HG03280 (cell line): ENCODE measurements at regions not wholly inside any gene's neighbourhood (a gene's known extent, or its start where the extent isn't known, plus 50 kb on each side); places are given as distances from the start of the nearest gene placed in this dataset.

ENCODE experiments used
- ATAC-seq: cut with Tn5 transposase; IDR thresholded peaks from one replicate; pipeline ENCODE4 v1.9.1; 2021; ENCODE audit warnings: mild to moderate bottlenecking, moderate library complexity; ENCODE audit not compliant: unreplicated experiment

- ATAC-seq: no peak
Observed at GRCh38 chr6:166050559-166050958, 117.1 kb downstream of the TBXT start.

GRCh38 chr6:166046982-166047381 is 120.7 kb downstream of the TBXT start:
- no peak for ATAC-seq

- no peak for ATAC-seq
Observed at GRCh38 chr6:166046226-166046625, 121.4 kb downstream of the TBXT start.

DNA sequence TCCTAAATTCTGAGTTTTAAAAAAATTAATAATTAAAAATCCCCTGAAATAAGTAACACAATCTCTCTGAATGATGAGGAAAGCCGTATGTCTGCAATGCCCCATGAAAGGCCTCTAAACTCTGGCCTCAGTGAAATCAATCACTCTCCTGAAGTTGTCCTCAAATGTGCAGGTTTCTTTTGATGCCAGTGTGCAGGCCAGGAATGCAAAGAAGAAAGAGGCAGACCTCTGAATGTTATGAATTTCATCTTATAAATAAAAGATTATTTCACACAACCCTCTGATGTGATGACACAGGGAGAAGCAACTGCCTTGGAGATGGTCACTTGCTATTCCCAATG is 121.8 kb downstream of the TBXT start:
- no peak for ATAC-seq

- no peak for ATAC-seq
Observed at GRCh38 chr6:166045173-166045859, 122.3 kb downstream of the TBXT start.

DNA sequence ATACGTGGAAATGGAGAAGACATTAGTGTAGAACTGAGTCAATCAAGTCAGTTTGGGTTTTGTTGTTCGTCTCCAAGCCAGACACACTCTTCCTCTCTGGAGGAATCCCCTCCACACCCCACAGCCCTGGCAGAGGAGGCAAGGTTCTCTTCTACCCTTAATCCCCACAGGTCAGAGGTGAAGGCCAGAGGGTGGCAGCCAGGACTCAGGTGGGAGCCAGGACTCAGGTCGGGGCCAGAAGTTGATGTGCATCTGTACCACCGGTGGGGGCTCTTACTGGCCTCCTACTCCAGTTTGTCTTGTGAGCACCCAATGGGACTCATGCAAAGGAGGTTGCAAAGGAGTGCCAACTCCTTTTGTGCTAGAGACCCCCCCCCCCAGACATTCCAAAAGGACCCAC is 126.4 kb downstream of the TBXT start:
- ATAC-seq: no peak

DNA sequence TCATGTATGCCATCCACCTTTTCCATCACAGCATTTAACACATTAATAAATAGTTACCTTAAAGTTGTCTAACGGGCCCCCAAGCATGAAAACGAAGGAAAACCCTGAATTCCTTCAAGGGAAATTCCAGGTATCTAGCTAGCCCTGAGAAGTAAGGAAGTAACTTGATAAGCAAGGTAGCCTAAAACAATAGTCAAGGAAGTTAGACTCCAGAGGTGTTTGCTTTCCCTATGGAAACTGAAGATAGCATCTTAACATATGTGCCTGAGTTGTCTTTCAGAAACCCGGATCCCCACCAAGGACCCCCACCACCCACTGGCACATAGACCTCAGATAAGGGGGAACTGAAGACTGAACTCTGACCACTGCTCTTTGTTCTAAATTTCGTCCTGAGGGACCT is 127.4 kb downstream of the TBXT start:
- no peak for ATAC-seq

GRCh38 chr6:166036316-166037095 is 131.1 kb downstream of the TBXT start:
- no peak for ATAC-seq

DNA sequence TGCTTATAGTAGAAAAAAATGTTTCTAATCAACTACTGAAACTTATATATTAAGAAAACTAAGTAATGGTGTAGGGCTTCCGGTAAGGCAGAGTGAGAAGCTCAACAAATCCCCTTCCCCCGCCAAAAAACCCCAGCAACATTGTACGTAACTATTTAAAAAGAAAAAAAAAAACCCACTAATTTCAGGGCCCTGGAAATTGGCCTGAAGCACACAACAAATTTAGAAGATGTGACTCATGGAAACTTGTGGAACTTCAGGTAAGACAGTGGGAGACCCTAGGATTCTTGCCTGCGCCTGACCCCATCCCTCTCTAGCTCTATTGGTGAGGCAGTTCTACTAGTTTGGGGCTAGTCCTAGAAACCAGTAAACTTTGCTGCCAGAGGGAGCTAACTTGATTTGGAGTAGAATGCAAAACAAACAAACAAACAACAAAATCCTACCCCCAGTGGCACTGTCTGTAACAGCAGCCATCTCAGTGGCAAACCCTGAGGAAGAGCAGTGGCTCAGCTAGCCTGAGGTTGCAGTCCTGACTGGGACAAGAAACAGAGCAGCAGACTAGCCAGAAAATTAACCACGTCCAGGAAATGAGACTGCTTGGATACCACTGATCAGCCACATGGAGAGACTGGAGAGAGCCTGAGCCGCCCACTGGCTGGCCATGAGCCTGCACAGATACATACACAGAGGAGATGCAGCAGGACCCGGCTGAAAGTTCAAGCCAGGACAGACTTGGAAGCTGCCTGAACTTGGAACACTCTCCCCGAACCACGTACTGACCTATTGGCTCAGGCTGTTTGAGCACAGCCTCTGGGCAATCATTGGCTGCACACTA is 135.1 kb downstream of the TBXT start:
- no peak for ATAC-seq

GRCh38 chr6:166031275-166031674 is 136.4 kb downstream of the TBXT start:
- no peak for ATAC-seq

DNA sequence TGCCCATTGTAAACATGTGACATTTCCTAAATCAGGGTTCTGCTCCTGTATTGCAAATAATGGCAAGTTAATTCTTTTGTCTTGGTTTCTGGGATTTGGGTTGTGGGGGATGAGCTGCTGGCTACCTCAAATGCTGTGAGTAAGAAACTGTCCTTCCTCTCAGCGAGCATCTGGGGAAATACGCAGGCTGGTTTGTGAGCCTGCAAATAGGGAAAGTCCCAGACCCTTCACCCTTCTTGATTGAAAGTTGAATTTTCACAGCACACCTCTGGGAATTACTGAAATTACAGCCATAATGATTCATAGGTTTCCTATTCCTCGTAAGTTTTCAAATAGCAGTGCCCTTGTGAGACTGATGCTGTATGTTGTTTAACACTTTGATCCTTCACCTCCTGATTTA is 138.1 kb downstream of the TBXT start:
- no peak for ATAC-seq

DNA sequence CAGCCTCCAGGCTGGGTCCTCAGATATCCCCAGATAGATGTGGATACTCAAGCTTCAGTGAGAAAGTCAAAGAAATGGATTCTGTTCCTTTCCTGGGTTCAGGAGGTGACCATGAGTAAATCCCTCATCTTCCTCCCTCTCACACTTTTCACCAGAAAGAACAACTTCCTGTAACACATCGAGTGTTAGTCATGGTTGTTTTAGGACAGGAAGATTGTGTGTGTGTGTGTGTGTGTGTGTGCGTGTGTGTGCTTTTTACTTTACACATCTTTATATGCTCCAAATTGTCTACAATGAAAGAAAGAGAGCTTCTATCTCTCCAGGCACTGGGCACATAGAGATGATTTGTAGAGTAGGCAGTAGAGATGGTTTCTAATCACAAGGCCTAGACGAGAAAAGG is 139.9 kb downstream of the TBXT start:
- ATAC-seq: no peak

DNA sequence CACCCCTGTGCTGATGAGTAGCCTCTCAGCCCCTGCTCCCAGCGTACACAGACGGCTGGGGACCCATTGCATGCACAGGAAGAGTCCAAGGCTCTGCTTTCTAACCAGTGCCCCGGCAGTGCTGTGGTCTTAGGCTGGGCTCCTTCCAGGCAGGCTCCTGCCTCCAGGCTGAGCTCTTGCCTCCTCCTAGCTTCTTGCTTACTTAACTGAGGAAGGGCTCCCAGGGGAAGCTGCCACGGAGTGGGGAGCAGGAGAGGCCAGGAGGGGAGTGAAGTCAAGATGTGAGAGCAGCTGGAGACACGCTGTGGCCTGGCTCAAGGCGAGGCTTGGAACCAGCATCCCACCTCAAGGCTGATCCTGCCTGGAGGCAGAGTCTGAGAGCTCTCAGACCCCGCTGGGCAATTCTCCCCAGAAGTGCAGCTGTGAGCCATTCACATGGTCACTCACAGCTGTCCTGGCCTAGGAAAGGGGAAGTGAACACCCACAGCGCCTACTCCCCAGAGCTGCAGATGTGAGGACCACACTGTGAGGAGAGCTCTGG is 141.0 kb downstream of the TBXT start:
- no peak for ATAC-seq

DNA sequence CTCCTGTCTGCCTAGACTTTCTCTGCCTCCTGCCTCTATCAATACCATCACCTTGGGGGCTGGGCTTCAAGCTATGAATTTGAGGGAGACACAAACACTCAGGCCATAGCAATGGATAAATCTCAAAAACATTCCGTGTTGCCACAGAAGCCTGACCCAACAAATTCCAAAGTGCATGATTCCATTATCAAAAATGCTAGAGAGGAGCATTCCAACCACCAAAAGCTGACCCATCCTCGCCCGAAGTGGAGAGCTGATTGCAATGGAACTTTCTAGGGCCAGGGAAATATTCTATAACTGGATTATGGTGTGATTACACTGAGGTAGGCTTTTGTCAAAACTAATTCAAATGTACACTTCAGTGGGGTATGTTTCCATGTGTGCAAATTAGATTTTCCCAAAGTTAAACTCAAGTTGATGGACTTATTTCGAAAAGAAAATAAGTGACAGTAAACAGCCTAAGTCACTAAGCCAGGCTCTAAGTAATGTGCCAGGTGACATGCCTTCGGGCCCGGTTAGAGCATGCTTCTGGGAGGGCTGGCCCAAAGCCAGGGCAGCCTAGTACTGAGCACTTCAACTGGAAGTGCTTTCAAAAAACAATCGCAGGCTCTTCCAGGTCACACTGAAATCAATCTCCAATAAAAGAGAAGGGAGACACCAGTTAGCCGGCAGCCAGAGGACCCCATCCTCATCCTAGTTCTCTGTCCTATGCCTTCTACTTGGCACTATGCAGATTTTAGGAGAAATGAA is 142.3 kb downstream of the TBXT start:
- no peak for ATAC-seq

DNA sequence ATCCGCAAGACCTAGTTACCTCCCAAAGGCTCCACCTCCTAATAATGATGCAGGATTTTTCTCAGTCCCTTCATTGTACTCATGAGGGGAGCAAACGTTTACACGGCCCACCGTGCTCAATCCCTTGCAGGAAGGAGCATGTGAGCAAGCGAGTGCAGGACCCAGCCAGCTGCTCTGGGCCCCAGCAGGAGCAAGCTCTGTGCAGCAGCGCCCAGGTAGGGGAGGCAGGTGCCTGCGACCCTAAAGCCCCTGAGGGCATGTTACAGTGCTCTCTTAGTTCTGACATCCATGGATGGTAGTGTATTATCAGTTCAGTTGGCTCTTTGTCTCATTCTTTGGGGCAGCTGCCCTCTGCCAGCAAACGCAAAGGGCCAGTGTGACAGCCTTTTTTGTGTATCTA is 143.4 kb downstream of the TBXT start:
- ATAC-seq: no peak

DNA sequence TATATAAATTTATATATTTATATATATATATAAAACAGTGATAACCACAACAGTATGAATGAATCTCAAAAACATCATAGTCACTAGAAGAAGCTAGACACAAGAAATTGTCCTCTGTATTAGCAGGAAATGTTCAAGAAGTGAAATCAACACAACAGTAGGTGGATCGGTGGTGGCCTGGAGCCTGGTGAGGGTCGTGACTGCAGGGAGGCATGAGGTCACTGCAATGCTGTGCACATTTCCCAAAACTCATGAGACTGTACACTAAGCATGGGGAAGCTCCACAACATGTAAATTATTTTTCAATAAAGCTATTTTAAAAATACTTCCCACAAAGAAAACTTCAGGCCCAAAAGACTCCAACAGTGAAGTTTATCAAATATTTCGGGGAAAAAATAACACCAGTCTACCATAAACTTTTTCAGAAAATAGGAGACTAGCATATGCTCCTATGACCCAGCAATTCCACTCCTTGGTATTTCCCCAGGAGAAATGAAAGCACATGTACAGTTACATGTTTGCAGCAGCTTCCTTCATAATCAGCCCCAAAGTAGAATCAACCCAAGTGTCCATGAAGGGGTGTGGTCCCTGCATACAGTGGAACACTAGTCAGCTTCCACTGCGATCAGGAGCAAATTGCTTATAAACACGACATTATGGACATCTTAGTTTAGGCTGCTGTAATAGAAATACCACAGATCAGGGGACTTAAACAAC is 144.2 kb downstream of the TBXT start:
- no peak for ATAC-seq

GRCh38 chr6:166021429-166021828 is 146.2 kb downstream of the TBXT start:
- ATAC-seq: no peak

DNA sequence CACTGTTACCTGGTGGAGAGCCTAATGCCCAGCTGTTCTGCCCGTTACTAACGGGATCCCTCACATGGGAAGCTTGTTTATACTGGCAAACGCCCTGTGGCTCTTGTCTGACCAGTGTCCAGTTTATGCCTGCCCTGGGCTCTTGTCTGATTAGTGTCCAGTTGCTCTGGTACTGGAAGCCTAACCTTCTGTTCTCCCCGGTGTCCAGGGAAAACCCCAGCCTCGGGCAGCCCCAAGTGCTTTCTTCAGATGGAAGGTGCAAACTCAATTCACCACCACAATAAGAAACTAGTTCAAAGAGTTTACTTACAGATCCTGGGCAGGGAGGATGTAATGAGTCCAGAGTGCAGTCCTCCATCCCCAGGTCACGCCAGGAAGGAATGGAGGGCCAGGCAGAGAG is 148.4 kb downstream of the TBXT start:
- ATAC-seq: no peak

DNA sequence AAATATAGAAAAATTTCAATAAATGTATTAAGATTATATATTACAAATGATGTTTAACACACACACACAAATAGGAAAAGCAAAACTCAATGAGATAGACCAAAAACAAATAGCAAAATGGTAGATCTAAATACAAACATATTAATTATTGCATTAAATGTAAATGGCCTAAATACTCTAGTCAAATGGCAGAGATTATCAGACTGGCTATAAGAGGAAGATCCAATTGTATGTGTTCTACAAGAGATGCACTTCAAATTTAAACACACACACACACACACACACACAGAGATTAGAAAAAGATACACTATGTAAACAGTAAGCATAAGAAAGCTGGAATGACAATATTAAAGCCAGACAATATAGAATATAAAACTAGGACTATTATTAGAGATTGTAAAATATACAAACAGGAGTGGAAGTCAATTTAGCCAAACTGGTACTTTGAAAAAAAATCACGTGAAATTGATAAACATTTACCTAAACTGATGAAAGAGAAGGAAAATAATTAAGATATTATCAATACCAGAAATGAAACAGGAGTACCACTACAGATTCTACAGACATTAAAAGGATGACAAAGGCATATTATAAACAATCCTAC is 150.5 kb downstream of the TBXT start:
- no peak for ATAC-seq

DNA sequence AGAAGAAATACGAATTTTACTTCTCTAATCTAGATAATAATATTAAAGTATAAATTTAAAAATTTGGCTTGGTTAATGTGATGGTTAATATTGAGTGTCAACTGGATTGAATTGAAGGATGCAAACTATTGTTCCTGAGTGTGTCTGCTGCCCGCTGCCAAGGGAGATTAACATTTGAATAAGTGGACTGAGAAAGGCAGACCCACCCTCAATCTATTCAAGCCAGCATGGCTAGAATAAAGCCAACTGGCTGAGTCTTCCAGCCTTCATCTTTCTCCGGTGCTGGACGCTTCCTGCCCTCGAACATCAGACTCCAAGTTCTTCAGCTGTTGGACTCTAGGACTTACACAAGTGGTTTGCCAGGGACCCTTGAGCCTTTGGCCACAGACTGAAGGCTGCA is 152.7 kb downstream of the TBXT start:
- ATAC-seq: no peak
